Calu3 (cell line): ENCODE measurements at regions not wholly inside any gene's neighbourhood (a gene's known extent, or its start where the extent isn't known, plus 50 kb on each side); places are given as distances from the start of the nearest gene placed in this dataset.

Experiments
- BruUV-seq: library from RNA; stranded (reverse); fragments of 400-500 nt; replicated peaks from 2 replicates; lab custom pipeline; 2021; lab: Mats Ljungman, UMichigan
- CTCF ChIA-PET: fragments of 300-600 bp; sonication (Branson Sonifier 250); formaldehyde crosslinking; loops from one replicate; lab custom pipeline; 2022; ENCODE audit warnings: antibody characterized with exemption; lab: Charles Lee
- DNase-seq: peaks from one replicate; pipeline ENCODE4 v3.0.0; 2022
- H3K27ac Mint-ChIP-seq: one replicate; pipeline ENCODE4 v1.8.0; 2022; ENCODE audit warnings: mixed read lengths; ENCODE audit not compliant: unreplicated experiment
- H3K27me3 Mint-ChIP-seq: one replicate; pipeline ENCODE4 v1.8.0; 2022; ENCODE audit warnings: mixed read lengths; ENCODE audit not compliant: unreplicated experiment
- H3K36me3 Mint-ChIP-seq: one replicate; pipeline ENCODE4 v1.8.0; 2022; ENCODE audit warnings: mild to moderate bottlenecking, moderate library complexity, mixed read lengths; ENCODE audit not compliant: insufficient read depth, unreplicated experiment
- H3K4me1 Mint-ChIP-seq: one replicate; pipeline ENCODE4 v1.8.0; 2022; ENCODE audit warnings: mild to moderate bottlenecking, low read depth, mixed read lengths; ENCODE audit not compliant: unreplicated experiment
- H3K4me3 Mint-ChIP-seq: one replicate; pipeline ENCODE4 v1.8.0; 2022; ENCODE audit warnings: mild to moderate bottlenecking, low read depth, moderate library complexity, mixed read lengths; ENCODE audit not compliant: unreplicated experiment
- H3K9me3 Mint-ChIP-seq: one replicate; pipeline ENCODE4 v1.8.0; 2022; ENCODE audit warnings: low read depth, mixed read lengths; ENCODE audit not compliant: unreplicated experiment
- intact Hi-C: fragments of 100-400 bp; cut with micrococcal nuclease; formaldehyde crosslinking; loops from one replicate; pipeline ENCODE4 v1.10.0; 2022; ENCODE audit not compliant: unreplicated experiment
- TF ChIP-seq, protein P1 (sequence below): fragments of 200-600 bp; IDR thresholded peaks from one replicate; pipeline ENCODE4 v1.8.0; 2022; ENCODE audit warnings: antibody characterized with exemption; ENCODE audit not compliant: unreplicated experiment

DNA sequence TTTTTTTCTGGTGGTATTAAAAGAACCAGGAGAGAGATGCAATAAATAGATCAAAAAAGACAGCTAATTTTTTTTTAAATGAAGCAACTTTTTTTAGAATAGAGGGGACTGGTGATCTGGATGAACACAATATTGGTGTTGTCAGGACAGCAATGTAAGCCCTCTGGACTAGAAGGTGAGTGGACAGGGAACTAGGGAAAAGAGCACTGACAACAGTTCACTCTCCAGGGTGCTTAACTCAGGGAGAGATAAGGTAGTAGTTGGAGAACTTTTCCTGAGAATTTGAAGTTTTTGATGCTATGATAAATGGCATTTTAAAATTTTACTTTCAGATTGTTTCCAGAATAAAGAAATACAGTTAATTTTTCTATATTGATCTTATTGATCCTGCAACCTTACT, 158.3 kb upstream of the STAC start:
- Mint-ChIP-seq H3K4me3 (no peak overlapping the region), H3K27ac (no peak overlapping the region), H3K4me1 (no peaks in the 10 kb centered on the region), H3K27me3 (no peaks in the 10 kb centered on the region), H3K36me3 (no peaks in the 10 kb centered on the region), H3K9me3 (no peaks in the 10 kb centered on the region)
- no TSS peak for BruUV-seq
- intact Hi-C loops = no loop called here
- TF ChIP-seq, protein P1, sequence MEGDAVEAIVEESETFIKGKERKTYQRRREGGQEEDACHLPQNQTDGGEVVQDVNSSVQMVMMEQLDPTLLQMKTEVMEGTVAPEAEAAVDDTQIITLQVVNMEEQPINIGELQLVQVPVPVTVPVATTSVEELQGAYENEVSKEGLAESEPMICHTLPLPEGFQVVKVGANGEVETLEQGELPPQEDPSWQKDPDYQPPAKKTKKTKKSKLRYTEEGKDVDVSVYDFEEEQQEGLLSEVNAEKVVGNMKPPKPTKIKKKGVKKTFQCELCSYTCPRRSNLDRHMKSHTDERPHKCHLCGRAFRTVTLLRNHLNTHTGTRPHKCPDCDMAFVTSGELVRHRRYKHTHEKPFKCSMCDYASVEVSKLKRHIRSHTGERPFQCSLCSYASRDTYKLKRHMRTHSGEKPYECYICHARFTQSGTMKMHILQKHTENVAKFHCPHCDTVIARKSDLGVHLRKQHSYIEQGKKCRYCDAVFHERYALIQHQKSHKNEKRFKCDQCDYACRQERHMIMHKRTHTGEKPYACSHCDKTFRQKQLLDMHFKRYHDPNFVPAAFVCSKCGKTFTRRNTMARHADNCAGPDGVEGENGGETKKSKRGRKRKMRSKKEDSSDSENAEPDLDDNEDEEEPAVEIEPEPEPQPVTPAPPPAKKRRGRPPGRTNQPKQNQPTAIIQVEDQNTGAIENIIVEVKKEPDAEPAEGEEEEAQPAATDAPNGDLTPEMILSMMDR = no peak
- DNase-seq = no peak
- CTCF ChIA-PET = no interaction called here

DNA sequence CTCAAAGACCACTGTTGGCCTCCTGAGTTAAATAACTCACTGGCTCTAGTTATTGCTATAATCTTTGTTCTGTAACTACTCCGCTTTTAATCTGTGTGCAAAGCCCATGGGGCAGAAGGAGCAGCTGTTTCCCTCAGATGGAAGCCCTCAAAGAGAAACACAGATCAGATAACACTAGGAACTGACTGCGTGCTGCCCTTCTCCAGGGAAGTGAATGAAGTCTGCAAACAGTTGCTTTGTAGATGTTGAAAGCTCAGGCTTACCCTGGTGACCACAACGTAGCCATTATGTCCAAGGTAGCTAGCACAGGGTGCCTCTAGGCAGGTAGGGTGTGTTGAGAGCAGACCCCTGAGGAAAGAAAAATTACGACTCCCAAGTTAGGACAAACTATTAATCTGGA, 152.3 kb upstream of the STAC start:
- Mint-ChIP-seq H3K4me3 (no peak overlapping the region), H3K9me3 (no peaks in the 10 kb centered on the region), H3K36me3 (no peaks in the 10 kb centered on the region), H3K27me3 (no peaks in the 10 kb centered on the region), H3K27ac (no peak overlapping the region), H3K4me1 (peaks cover 7% of the 10 kb centered on the region)
- CTCF ChIA-PET = no interaction called here
- no peak for DNase-seq
- intact Hi-C loops = no loop called here
- no TSS peak for BruUV-seq
- TF ChIP-seq, protein P1 = no peak

DNA sequence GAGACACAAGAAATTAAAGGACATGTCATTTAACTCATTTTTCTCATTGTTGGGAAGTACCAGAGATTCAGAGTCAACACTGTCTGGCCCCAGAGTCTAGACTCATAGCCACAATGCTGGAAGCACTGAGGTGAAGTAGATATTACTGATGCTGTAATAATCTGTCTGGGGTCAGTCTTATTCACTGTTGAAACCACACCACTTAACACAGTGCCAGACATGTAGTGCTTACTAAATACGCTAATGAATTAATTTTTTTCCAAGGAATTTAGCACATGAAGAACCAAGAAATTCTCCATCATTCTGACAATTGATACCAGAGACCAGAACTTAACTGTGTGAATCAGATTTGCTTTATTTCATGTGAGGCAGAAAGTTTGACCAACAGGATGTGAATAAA, 150.8 kb upstream of the STAC start:
- H3K4me3 Mint-ChIP-seq = no peak overlapping the region
- intact Hi-C loops = no loop called here
- no TSS peak for BruUV-seq

DNA sequence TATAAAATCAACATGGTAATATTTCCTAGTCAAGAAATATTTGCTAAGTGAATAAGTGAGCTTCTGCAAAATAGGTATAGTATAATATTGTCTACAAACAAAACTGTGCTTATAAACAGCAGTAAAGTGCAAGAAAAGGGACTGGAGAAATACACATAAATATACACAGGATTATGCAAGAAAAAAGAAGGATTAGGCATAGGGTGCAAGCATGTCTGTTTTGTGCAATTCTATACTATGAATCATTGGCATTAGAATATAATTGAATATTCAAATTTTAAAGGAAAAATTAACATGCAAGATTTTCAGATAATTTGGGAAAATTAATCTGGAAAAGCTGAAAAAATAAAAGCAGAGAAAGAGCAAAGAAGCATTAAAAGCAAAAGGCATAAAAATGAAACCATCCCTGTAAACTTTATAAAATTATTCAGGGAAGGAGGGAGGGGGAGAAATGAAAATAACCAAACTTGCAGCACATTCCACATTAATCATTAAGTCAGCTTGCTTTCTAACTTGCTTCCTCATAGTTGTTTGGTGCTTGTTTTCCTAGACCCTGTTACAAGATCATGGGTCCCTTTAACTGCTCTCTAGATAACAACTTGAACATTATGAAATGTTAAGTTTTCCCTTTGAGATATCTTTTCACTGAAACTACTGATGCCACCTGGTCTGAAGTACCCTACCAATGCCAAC, 147.4 kb upstream of the STAC start:
- H3K4me1 Mint-ChIP-seq = peaks cover 16% of the 10 kb centered on the region
- H3K9me3 Mint-ChIP-seq = no peaks in the 10 kb centered on the region
- H3K36me3 Mint-ChIP-seq = no peaks in the 10 kb centered on the region
- TF ChIP-seq, protein P1 = no peak
- H3K27me3 Mint-ChIP-seq = no peaks in the 10 kb centered on the region
- no peak overlapping the region for H3K4me3 Mint-ChIP-seq
- no peak for DNase-seq
- no TSS peak for BruUV-seq
- CTCF ChIA-PET = no interaction called here
- no peak overlapping the region for H3K27ac Mint-ChIP-seq
- intact Hi-C loops = no loop called here

More for the DNA sequence above, 150.8 kb upstream of the STAC start:
- CTCF ChIA-PET = no interaction called here
- TF ChIP-seq, protein P1 = no peak
- no peak overlapping the region for H3K27ac Mint-ChIP-seq
- peaks cover 16% of the 10 kb centered on the region for H3K4me1 Mint-ChIP-seq
- no peaks in the 10 kb centered on the region for H3K36me3 Mint-ChIP-seq
- H3K27me3 Mint-ChIP-seq = no peaks in the 10 kb centered on the region
- DNase-seq = no peak
- H3K9me3 Mint-ChIP-seq = no peaks in the 10 kb centered on the region
